HS-5 (cell line): ENCODE measurements at regions not wholly inside any gene's neighbourhood (a gene's known extent, or its start where the extent isn't known, plus 50 kb on each side); places are given as distances from the start of the nearest gene placed in this dataset.
"Not testable (repeated sequence)": the region's sequence is repeated elsewhere in the genome, so short reads cannot be mapped to it uniquely, and the experiment has no call there.

ENCODE experiments used
- DNase-seq: peaks from one replicate; pipeline ENCODE4 v3.0.0-alpha.2; 2012; ENCODE audit warnings: low read depth

- no peak for DNase-seq
Measured at GRCh38 chr17:27065588-27065987, 228.3 kb upstream of the WSB1 start.

DNA sequence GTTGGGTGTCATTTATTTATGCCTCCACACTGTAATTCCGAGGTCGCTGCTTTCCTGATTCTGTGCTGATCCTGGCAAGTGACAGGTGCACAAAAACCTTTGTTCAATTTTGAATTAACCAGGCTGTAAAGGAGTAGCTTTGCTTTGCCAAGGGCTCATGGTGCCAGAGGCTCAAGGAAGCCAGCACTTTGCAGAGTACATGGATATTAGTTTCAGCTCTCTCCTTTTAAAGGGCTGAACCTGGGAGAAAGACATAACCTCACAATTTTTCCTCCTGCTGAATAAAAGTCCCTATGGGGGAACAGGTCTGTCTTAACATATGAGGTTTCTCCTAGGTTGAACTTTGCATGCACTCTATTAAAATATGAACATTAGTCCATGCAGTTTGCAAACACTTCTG is 227.6 kb upstream of the WSB1 start:
- DNase-seq = no peak

- no peak for DNase-seq
Measured at GRCh38 chr17:27069842-27070508, 223.9 kb upstream of the WSB1 start.

GRCh38 chr17:27070836-27071235 is 223.1 kb upstream of the WSB1 start:
- DNase-seq = no peak

DNA sequence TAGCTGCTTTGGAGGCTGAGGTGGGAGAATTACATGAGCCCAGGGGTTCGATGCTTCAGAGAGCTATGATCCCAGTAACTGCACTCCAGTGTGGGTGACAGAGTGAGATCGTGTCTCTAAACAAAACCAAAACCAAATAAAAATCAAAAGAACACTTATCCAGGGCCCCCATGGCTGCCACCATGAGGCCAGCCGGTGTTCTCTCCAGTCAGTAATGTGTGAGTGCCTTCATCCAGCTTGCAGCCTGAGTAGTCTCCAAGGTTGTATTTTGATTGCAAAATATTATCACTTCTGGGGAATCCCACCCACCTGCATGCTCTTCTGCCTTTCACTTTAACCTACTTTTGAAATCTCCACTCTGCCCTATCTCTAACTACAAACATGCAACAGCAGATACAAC is 221.0 kb upstream of the WSB1 start:
- no peak for DNase-seq

- DNase-seq = no peak
Measured at GRCh38 chr17:27076814-27077213, 217.1 kb upstream of the WSB1 start.

DNA sequence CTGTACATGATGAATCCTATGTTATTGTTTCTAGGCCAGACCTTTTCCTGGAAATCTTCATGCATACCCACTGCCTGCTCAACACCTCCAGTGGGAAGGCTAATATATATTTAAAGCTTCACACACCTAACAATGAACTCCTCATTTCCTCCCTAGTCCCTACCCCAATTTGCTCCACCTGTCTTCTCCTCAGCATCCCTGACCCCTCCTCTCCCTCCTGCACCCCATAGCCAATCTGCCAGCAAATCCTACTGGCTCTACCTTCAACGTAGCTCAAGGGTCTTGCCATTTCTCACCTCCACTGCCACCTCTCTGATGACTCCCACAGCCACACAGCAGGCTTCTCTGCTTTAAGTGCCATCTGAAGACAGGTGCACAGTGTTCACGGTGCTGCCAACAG is 215.6 kb upstream of the WSB1 start:
- DNase-seq = no peak

GRCh38 chr17:27079660-27080059 is 214.3 kb upstream of the WSB1 start:
- DNase-seq = no peak

GRCh38 chr17:27081002-27081638 is 212.8 kb upstream of the WSB1 start:
- DNase-seq = no peak

DNA sequence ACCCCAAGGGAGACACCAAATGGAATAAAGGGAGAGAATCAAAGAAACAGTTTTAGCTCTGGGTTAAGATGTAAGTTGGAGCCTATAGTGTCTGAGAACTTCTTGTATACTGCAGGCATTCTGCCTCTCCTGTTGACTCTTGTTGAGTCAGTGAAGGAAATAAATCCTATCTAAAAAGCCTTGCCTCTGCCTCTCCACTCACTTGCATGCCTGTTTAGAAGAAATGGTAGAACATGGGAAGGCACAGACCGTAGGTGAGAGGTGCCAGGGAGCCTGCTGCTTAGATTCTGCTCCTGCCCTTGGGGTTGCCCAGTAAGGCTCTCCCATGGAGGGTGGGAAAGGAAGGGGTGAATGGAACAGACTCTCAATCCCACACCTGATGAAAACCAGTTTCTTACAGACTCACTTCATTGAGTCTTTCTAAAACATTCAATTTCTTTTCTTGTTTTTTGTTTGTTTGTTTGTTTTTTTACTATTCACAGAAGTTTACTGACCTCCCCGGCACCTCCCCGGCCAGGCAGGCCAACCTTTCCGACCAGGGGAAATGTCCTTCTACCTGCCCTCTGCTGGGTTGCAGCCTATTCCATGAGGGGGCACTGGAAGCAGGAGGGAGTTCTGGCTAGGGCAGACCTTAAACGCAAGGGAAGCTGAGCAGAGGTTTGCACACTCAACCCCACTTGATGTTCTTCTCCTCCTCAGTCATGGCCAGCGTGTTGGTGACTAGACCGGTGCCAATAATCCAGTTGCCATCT is 211.7 kb upstream of the WSB1 start:
- no peak for DNase-seq

GRCh38 chr17:27082775-27083154 is 211.1 kb upstream of the WSB1 start:
- DNase-seq = no peak

GRCh38 chr17:27083408-27084185 is 210.3 kb upstream of the WSB1 start:
- DNase-seq = no peak

GRCh38 chr17:27085517-27085916 is 208.4 kb upstream of the WSB1 start:
- DNase-seq = no peak

DNA sequence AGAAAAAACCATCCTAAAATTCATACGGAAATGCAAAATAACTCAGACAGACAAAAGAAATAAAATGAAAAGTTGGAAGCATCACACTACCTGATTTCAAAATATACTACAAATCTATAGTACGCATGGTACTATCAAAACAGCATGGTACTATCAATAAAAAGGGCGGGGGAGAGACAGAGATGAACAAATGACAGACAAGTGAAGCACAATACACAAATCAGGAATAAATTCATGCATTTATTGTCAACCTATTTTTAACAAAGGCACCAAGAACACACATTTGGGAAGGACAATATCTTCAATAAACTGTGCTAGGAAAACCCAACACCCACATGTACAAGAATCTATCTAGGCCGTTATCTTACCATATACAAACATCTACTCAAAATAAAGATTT is 207.4 kb upstream of the WSB1 start:
- no peak for DNase-seq

DNA sequence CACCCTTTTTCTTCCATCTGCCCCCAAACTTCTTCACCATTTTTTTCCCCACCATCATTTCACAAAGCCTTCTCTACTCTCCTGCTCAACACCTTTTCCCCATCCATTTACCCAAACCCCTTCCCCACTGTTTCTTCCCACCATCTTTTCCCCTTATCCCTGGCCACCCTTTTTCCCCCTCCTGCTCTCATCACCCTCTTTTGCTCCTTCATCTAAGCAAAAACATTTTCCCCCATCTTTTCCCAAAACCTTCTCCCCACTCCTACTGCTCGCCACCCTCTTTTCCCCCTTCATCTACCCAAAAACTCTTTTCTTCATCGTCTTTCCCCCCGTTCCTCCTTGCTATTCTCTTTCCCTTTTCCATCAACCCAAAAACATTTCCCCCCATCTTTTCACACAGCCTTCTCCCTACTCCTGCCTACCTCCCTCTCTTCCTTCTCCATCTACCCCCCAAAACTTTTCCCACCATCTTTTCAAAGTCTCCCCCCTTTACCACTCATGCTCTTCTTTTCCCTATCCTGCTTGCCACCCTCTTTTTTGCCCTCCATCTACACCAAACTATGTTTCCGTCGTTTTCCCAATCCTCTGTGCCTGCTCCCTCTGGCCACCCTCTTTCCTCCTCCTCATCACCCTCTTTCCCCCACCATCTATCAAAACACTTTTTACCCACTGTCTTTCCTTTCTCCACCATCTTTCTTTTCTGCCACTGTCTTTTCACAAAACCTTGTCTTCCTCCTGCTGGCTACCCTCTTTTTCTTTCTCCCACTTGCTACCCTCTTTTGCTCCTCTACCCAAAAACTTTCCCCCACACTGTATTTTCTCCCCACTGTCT is 205.8 kb upstream of the WSB1 start:
- no peak for DNase-seq

DNA sequence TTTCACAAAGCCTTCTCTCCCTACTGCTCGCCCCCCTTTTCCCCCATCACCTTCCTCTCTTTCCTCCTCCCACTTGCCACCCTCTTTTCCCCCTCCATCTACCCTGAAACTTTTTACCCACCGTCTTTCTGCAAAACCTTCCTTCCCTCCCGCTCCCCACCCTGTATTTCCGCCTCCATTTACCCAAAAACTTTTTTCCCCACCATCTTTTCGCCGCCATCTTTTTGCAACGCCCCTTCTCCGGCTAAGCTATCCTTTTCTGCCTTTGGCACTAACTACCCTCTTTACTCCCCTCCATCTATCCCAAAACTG is 205.2 kb upstream of the WSB1 start:
- no peak for DNase-seq

GRCh38 chr17:27089079-27089928 is 204.6 kb upstream of the WSB1 start:
- DNase-seq = not testable (repeated sequence)

GRCh38 chr17:27089929-27090247 is 204.0 kb upstream of the WSB1 start:
- DNase-seq = no peak

GRCh38 chr17:27090450-27091042 is 203.4 kb upstream of the WSB1 start:
- DNase-seq = not testable (repeated sequence)

DNA sequence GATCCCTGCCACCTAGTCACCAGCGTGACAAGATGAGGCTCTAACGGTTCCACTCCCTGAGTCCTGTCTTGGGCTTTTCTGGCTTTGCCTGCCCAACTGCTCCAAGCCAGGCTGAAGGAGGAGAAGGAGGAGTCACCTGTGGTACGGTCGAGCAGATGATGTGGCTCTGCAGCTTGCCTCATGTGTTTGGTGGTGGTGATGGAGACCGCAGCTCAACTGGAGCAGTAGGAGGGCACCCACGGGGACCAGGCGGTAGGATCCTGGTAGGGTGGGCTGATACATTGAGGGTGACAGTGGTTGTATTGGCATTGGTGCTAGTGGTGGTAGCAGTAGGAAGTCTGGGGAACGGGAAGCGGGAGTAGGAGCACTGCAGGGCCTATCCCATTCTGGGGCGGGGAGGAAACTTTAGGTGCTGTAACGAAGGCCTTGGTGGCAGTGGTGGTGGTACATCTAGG is 202.8 kb upstream of the WSB1 start:
- DNase-seq = no peak

GRCh38 chr17:27094179-27094578 is 199.7 kb upstream of the WSB1 start:
- DNase-seq = not testable (repeated sequence)
